ENCODE measurements at regions not wholly inside any gene's neighbourhood (a gene's known extent, or its start where the extent isn't known, plus 50 kb on each side); places are given as distances from the start of the nearest gene placed in this dataset.
A peak's percentile ranks its signal among the peaks of the same experiment; 100 is the strongest.

DNA sequence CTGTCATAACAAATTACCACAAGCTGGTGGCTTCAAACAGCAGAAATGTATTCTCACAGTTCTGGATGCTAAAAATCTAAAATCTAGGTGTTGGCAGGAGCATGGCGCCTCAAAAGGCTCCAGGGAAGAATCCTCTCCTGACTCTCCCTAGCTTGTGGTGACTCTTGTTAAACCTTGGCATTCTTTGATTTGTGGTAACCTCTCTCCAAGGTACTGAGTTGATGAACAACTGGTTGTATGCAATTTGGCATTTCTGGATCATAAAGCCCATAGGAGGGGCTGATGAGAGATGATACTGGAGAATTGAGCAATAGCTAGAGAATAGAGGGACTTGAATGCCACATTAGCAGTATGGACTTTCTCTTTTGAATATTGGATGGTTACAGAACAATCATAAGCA lies 821.8 kb downstream of the TBL1XR1 start (continued):
- TF ChIP-seq, protein P1, sequence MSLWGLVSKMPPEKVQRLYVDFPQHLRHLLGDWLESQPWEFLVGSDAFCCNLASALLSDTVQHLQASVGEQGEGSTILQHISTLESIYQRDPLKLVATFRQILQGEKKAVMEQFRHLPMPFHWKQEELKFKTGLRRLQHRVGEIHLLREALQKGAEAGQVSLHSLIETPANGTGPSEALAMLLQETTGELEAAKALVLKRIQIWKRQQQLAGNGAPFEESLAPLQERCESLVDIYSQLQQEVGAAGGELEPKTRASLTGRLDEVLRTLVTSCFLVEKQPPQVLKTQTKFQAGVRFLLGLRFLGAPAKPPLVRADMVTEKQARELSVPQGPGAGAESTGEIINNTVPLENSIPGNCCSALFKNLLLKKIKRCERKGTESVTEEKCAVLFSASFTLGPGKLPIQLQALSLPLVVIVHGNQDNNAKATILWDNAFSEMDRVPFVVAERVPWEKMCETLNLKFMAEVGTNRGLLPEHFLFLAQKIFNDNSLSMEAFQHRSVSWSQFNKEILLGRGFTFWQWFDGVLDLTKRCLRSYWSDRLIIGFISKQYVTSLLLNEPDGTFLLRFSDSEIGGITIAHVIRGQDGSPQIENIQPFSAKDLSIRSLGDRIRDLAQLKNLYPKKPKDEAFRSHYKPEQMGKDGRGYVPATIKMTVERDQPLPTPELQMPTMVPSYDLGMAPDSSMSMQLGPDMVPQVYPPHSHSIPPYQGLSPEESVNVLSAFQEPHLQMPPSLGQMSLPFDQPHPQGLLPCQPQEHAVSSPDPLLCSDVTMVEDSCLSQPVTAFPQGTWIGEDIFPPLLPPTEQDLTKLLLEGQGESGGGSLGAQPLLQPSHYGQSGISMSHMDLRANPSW (CRISPR knock-in tag; conservative IDR thresholded peaks at IDR 0.05; ENCODE audit: low read depth), result no peak
- TF ChIP-seq, protein P2, sequence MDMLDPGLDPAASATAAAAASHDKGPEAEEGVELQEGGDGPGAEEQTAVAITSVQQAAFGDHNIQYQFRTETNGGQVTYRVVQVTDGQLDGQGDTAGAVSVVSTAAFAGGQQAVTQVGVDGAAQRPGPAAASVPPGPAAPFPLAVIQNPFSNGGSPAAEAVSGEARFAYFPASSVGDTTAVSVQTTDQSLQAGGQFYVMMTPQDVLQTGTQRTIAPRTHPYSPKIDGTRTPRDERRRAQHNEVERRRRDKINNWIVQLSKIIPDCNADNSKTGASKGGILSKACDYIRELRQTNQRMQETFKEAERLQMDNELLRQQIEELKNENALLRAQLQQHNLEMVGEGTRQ (CRISPR knock-in tag; IDR thresholded peaks at IDR 0.05), result no peak
- TF ChIP-seq, protein P3, sequence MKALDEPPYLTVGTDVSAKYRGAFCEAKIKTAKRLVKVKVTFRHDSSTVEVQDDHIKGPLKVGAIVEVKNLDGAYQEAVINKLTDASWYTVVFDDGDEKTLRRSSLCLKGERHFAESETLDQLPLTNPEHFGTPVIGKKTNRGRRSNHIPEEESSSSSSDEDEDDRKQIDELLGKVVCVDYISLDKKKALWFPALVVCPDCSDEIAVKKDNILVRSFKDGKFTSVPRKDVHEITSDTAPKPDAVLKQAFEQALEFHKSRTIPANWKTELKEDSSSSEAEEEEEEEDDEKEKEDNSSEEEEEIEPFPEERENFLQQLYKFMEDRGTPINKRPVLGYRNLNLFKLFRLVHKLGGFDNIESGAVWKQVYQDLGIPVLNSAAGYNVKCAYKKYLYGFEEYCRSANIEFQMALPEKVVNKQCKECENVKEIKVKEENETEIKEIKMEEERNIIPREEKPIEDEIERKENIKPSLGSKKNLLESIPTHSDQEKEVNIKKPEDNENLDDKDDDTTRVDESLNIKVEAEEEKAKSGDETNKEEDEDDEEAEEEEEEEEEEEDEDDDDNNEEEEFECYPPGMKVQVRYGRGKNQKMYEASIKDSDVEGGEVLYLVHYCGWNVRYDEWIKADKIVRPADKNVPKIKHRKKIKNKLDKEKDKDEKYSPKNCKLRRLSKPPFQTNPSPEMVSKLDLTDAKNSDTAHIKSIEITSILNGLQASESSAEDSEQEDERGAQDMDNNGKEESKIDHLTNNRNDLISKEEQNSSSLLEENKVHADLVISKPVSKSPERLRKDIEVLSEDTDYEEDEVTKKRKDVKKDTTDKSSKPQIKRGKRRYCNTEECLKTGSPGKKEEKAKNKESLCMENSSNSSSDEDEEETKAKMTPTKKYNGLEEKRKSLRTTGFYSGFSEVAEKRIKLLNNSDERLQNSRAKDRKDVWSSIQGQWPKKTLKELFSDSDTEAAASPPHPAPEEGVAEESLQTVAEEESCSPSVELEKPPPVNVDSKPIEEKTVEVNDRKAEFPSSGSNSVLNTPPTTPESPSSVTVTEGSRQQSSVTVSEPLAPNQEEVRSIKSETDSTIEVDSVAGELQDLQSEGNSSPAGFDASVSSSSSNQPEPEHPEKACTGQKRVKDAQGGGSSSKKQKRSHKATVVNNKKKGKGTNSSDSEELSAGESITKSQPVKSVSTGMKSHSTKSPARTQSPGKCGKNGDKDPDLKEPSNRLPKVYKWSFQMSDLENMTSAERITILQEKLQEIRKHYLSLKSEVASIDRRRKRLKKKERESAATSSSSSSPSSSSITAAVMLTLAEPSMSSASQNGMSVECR (CRISPR knock-in tag; IDR thresholded peaks at IDR 0.05; ENCODE audit: borderline replicate concordance), result no peak

GRCh38 chr3:176362191-176362731 lies 835.0 kb downstream of the TBL1XR1 start:
- DNase-seq (ENCODE audit: low spot score), result peak; percentile 24
- Mint-ChIP-seq H3K4me1 (peaks cover 19% of the 10 kb centered on the region), H3K9me3 (no peaks in the 10 kb centered on the region), H3K36me3 (peaks cover 12% of the 10 kb centered on the region), H3K27me3 (ENCODE audit: low read depth) (no peaks in the 10 kb centered on the region), H3K4me3 (peak overlapping the region; percentile 55), H3K27ac (peak overlapping the region; percentile 56; the same call in 1 of the 2 replicates)
- CTCF ChIA-PET, result no interaction called here
- POLR2A ChIA-PET, result interaction anchor here (1.0 kb wide), 1 partner anchor 12 kb away, joined by 3 read pairs; no protein-coding TSS in a partner anchor
- ATAC-seq, result peak; percentile 67
- TF ChIP-seq, protein P4, sequence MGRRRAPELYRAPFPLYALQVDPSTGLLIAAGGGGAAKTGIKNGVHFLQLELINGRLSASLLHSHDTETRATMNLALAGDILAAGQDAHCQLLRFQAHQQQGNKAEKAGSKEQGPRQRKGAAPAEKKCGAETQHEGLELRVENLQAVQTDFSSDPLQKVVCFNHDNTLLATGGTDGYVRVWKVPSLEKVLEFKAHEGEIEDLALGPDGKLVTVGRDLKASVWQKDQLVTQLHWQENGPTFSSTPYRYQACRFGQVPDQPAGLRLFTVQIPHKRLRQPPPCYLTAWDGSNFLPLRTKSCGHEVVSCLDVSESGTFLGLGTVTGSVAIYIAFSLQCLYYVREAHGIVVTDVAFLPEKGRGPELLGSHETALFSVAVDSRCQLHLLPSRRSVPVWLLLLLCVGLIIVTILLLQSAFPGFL (CRISPR knock-in tag; IDR thresholded peaks at IDR 0.05; ENCODE audit: borderline replicate concordance), result no peak
- TF ChIP-seq CBFB (CRISPR knock-in tag; IDR thresholded peaks at IDR 0.05; ENCODE audit: low read depth) (no peak), ZNF138 (CRISPR knock-in tag; conservative IDR thresholded peaks at IDR 0.05) (no peak), SOX15 (CRISPR knock-in tag; IDR thresholded peaks at IDR 0.05) (no peak), ZNF121 (CRISPR knock-in tag; IDR thresholded peaks at IDR 0.05) (no peak), AR (CRISPR knock-in tag; IDR thresholded peaks at IDR 0.05) (no peak), SMAD3 (CRISPR knock-in tag; IDR thresholded peaks at IDR 0.05; ENCODE audit: borderline replicate concordance) (no peak), ATF2 (CRISPR knock-in tag; IDR thresholded peaks at IDR 0.05; ENCODE audit: borderline replicate concordance, low read depth) (no peak), FOXK1 (CRISPR knock-in tag; IDR thresholded peaks at IDR 0.05) (no peak), GABPB1 (CRISPR knock-in tag; IDR thresholded peaks at IDR 0.05) (no peak), ZNF396 (CRISPR knock-in tag; IDR thresholded peaks at IDR 0.05; ENCODE audit: borderline replicate concordance) (no peak), OVOL2 (CRISPR knock-in tag; IDR thresholded peaks at IDR 0.05; ENCODE audit: borderline replicate concordance) (no peak), ZNF219 (CRISPR knock-in tag; IDR thresholded peaks at IDR 0.05; ENCODE audit: borderline replicate concordance) (no peak)
- TF ChIP-seq, protein P2 (CRISPR knock-in tag; IDR thresholded peaks at IDR 0.05), result no peak
- TF ChIP-seq, protein P5, sequence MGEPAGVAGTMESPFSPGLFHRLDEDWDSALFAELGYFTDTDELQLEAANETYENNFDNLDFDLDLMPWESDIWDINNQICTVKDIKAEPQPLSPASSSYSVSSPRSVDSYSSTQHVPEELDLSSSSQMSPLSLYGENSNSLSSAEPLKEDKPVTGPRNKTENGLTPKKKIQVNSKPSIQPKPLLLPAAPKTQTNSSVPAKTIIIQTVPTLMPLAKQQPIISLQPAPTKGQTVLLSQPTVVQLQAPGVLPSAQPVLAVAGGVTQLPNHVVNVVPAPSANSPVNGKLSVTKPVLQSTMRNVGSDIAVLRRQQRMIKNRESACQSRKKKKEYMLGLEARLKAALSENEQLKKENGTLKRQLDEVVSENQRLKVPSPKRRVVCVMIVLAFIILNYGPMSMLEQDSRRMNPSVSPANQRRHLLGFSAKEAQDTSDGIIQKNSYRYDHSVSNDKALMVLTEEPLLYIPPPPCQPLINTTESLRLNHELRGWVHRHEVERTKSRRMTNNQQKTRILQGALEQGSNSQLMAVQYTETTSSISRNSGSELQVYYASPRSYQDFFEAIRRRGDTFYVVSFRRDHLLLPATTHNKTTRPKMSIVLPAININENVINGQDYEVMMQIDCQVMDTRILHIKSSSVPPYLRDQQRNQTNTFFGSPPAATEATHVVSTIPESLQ (CRISPR knock-in tag; IDR thresholded peaks at IDR 0.05), result no peak

Measured in WTC11 (cell line).